Right cardiac atrium (tissue), 5 donors: ENCODE measurements at regions not wholly inside any gene's neighbourhood (a gene's known extent, or its start where the extent isn't known, plus 50 kb on each side); places are given as distances from the start of the nearest gene placed in this dataset.

Source experiments
- ATAC-seq, 2 donors: fragments of 200-7000 bp; cut with Tn5 transposase; one replicate each; pipeline versions ENCODE4 v1.8.0 to v1.9.1; 2020; ENCODE audit warnings: moderate library complexity in 2 of 2, mild to moderate bottlenecking in 1 of 2
- DNase-seq, 3 donors: peaks; one replicate each; pipeline ENCODE4 v3.0.0-alpha.2; 2020
- H3K27ac ChIP-seq: one replicate; pipeline ENCODE4 v1.5.1; 2013; ENCODE audit warnings: mild to moderate bottlenecking, low read length, control low read depth, moderate library complexity
- H3K27me3 ChIP-seq: one replicate; pipeline ENCODE4 v1.6.1; 2013; ENCODE audit not compliant: control insufficient read depth, insufficient read depth
- H3K4me1 ChIP-seq: one replicate; pipeline ENCODE4 v1.6.1; 2013; ENCODE audit warnings: low read length; ENCODE audit not compliant: control insufficient read depth, insufficient read depth
- H3K4me3 ChIP-seq: one replicate; pipeline ENCODE4 v1.5.1; 2013; ENCODE audit warnings: low read length, control low read depth
- H3K9me3 ChIP-seq: one replicate; pipeline ENCODE4 v1.6.1; 2013; ENCODE audit warnings: low read length; ENCODE audit not compliant: control insufficient read depth
- WGBS: extraction: QIAGEN DNeasy Blood & Tissue Kit; methylation state at CpG from one replicate; pipeline ENCODE4 v1.1.7; 2013; 5-methylcytosine and 5-hydroxymethylcytosine counted together
- intact Hi-C, 4 donors: fragments of 100-400 bp; cut with DNase I; formaldehyde crosslinking; loops; one replicate each; pipeline versions ENCODE4 v1.11.0 to v1.14.0; 2022 to 2023
- donor health status: healthy with polysubstance abuse.
- donor health status: DM: no; HTN: yes; CAD: no.
- donor health status: DM: no; HTN: no; CAD: no.
- donor health status: DM: no; HTN: yes; CAD: no; lungs with severe emphysema.
- donor health status: DM: yes; HTN: yes; CAD: no.

DNA sequence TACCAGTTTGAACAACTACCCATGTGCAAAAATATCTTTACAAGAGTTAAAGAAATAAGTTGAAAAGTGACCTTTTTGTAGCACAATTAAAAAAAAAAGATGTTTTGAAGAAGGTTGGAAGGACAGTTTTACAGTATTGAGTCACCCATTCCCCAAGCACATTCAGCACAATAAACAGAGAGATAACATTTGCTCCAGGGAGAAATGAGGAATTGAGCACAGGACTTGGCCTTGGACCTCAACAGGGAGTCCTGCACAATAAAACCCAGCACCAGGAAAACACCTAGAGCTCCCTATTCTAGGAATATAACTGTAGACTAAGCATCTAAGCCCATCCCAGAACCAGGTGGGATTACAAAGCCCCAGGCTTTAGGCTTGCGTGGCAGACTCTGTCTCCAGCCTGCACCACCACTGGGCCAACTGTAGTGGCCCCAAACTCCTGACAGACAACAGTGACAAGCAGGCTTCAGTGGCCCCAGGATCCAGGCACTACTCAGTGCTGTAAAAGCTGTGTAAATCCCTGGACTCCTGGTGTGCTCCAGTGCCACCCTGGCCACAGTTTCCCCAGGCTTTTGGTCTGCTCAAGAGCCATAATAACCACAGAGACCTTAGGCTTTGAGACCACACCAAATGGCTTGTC is 857.2 kb downstream of the SLITRK1 start:
- intact Hi-C loops, result no loop called here
- H3K27me3 ChIP-seq, result no peaks in the 10 kb centered on the region
- H3K4me3 ChIP-seq, result no peak overlapping the region
- WGBS, result 83% methylated on average over 1 of the region's 1 CpG
- H3K9me3 ChIP-seq, result no peaks in the 10 kb centered on the region
- DNase-seq (no peak), ATAC-seq (no peak)
- no peaks in the 10 kb centered on the region for H3K4me1 ChIP-seq
- H3K27ac ChIP-seq, result no peak overlapping the region

DNA sequence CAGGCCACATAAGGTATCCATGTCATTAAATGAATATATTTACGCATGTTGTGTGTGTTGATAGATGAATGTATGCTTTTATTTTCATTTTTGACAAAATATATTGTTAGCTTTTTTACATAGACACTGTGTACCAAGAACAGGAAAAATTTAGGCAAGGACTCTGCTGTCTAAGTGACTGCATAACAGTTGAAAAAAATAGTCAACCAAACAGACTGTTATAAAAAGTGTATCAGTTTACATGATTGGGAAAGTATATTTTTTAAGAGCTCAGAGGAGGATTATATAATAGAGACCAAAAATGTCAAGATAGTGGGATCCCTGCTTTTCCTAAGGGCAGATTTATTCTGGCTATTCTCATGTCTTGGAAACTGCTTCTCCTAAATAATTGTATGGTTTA is 858.0 kb downstream of the SLITRK1 start:
- H3K4me3 ChIP-seq, result no peak overlapping the region
- intact Hi-C loops, result no loop called here

DNA sequence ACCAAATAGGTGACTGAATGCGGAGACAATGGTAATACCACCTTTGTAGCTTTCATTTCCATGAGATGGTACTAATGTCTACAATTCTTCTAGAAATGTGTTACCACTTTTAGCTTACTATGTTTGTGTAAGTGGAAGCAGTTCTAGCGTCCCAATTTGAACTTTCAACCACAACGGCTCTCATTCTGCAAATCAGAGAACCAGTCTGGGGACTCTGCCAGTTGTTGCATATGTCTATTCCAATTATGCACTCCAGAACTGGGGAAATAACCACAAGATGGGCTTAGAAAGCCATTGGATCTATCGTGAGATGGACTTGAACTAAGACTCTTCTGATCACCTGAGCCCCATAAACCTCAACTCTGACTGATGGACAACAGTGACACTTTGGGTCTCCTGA is 862.3 kb downstream of the SLITRK1 start:
- no peak for DNase-seq
- no peaks in the 10 kb centered on the region for H3K27me3 ChIP-seq
- intact Hi-C loops, result no loop called here
- no peak for ATAC-seq
- 68% methylated on average over 4 of the region's 4 CpGs for WGBS
- no peaks in the 10 kb centered on the region for H3K4me1 ChIP-seq
- no peaks in the 10 kb centered on the region for H3K9me3 ChIP-seq
- no peak overlapping the region for H3K27ac ChIP-seq
- no peak overlapping the region for H3K4me3 ChIP-seq

More for the DNA sequence above, 858.0 kb downstream of the SLITRK1 start:
- no peaks in the 10 kb centered on the region for H3K27me3 ChIP-seq
- 79% methylated on average over 1 of the region's 1 CpG for WGBS
- H3K4me1 ChIP-seq, result no peaks in the 10 kb centered on the region
- H3K9me3 ChIP-seq, result no peaks in the 10 kb centered on the region
- ATAC-seq (no peak), DNase-seq (no peak)
- H3K27ac ChIP-seq, result no peak overlapping the region

DNA sequence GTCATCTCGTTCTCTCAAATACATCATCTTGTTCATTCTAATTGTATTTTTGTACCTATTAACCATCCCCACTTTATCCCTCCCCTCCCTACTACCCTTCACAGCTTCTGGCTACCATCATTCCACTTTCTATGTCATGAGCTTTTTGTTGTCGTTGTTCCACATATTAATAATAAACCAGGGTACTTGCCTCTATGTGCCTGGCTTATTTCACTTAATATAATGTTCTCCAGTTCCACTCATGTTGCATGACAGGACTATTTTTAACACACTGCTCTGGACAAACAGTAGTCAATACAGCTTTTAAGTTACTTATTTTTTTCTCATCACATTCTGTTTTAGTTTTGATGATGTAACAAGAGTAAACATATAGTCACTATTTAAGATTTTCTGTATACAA is 872.3 kb downstream of the SLITRK1 start:
- no peaks in the 10 kb centered on the region for H3K27me3 ChIP-seq
- no peak for ATAC-seq
- H3K4me3 ChIP-seq, result no peak overlapping the region
- WGBS, result 67% methylated on average over 2 of the region's 2 CpGs
- H3K4me1 ChIP-seq, result no peaks in the 10 kb centered on the region
- H3K9me3 ChIP-seq, result no peaks in the 10 kb centered on the region
- intact Hi-C loops, result no loop called here
- no peak for DNase-seq
- H3K27ac ChIP-seq, result no peak overlapping the region

DNA sequence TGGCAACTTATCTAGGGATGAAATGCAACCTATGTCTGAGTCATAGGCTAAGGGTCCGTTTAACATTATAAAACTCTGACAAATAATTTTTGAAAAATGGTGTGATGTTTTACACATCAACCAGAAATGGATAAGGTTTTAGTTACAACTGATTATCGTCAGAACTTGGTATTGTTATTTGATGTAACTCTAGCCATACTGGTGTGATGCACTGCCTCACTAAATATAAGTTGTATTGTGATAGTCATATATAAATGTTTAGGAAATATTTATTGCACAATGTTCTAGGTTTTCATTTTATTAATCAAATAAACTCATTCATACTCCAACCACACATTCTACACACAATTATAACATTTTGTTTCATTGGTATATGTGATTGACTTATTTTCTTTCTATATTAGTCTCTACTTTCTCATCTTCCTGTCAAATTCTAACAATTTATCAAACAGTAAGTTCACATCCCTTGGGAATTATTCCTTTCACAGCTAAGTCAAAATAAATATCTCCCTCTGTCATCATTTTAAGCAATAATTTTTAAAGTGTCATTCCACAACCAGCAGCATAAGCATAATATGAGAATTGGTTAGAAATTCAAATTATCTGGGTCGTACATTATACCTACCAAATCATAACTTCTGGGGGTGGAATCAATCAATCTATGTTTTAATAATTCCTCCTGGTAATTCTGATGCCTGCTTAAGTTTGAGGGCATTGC is 873.9 kb downstream of the SLITRK1 start:
- intact Hi-C loops, result no loop called here
- H3K27me3 ChIP-seq, result no peaks in the 10 kb centered on the region
- no peaks in the 10 kb centered on the region for H3K9me3 ChIP-seq
- no peak overlapping the region for H3K27ac ChIP-seq
- H3K4me3 ChIP-seq, result no peak overlapping the region
- 63% methylated on average over 3 of the region's 3 CpGs for WGBS
- H3K4me1 ChIP-seq, result no peaks in the 10 kb centered on the region
- no peak for DNase-seq
- no peak for ATAC-seq

DNA sequence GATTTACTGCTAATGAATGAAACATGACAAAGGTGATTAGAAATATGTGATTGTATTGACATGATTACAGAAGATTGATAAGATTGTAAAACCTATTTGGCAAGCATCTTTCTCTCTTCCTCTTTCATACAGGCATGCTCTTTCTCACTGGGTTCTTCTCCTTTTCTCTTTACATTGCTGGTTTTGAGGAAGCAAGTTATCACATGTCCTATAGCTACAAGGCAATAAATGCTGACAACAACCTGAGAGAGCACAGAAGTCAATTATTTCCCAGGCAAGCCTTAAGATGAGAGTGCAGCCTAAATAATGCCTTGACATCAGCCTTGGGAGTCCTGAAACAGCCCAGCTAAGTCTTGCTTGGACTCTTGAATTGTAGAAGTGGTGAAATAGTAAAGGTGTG is 875.0 kb downstream of the SLITRK1 start:
- no peaks in the 10 kb centered on the region for H3K9me3 ChIP-seq
- ATAC-seq, result no peak
- intact Hi-C loops, result no loop called here

DNA sequence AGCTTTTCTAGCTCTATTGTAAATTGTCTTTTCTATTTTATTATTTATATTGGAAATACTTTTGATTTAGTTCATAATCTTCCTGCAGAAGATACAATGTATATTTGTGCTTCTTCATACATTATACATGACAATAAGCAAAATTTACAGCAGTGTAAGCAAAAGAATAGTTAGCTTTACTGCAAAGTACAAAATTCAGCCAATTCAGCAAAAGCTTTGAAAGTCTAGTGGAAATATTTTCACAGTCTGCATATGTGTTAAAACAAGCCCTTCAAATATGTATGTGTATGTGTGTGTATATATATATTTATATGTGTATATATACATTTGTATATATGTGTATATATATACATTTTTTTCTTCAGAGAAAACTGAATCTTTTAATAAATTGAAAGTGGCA is 879.1 kb downstream of the SLITRK1 start:
- ATAC-seq (no peak), DNase-seq (no peak)
- Histone ChIP-seq H3K9me3 (no peaks in the 10 kb centered on the region), H3K27me3 (no peaks in the 10 kb centered on the region), H3K4me1 (no peaks in the 10 kb centered on the region), H3K4me3 (no peak overlapping the region), H3K27ac (no peak overlapping the region)
- intact Hi-C loops, result no loop called here

More for the DNA sequence above, 875.0 kb downstream of the SLITRK1 start:
- Histone ChIP-seq H3K27ac (no peak overlapping the region), H3K4me3 (no peak overlapping the region), H3K27me3 (no peaks in the 10 kb centered on the region), H3K4me1 (no peaks in the 10 kb centered on the region)
- no peak for DNase-seq

DNA sequence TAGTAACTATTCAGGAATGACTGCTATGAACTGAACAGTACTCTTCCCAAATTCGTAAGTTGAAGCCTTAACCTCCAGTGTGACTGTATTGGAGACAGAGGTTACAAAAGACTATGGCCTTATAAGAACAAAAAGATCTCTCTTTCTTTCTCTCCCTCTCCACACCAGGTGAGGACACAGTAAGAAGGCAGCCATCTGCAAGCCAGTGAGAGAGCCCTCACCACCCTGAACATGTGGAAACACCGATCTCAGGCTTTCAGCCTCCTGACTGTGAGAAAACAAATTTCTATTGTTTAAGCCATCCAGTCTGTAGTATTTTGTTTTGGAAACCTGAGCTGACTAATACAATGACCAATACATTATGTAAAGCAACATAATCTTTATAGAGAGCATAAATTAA is 888.9 kb downstream of the SLITRK1 start:
- H3K27me3 ChIP-seq, result no peaks in the 10 kb centered on the region
- no peaks in the 10 kb centered on the region for H3K9me3 ChIP-seq
- H3K4me1 ChIP-seq, result no peaks in the 10 kb centered on the region
- intact Hi-C loops, result no loop called here
- no peak overlapping the region for H3K27ac ChIP-seq
- DNase-seq, result no peak
- no peak overlapping the region for H3K4me3 ChIP-seq
- no peak for ATAC-seq
- 80% methylated on average over 2 of the region's 2 CpGs for WGBS

DNA sequence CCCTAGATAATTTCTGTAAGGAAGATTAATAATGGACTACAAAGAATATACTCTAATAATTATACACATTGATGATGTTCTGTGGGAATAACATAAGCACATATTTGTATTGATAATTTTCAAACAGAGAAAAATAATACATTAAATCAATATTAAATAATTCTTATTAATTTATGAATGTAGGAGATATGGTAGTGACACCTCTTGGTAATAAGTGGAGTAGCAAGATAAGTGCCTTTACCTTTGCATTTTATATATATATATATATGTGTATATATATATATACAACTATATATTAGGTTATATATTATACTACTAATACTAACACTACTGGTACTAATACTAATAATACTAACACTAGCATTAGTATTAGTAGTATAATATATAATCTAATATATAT is 905.8 kb downstream of the SLITRK1 start:
- DNase-seq (no peak), ATAC-seq (no peak)
- intact Hi-C loops, result no loop called here
- Histone ChIP-seq H3K4me3 (no peak overlapping the region), H3K4me1 (no peaks in the 10 kb centered on the region), H3K9me3 (no peaks in the 10 kb centered on the region), H3K27me3 (no peaks in the 10 kb centered on the region), H3K27ac (no peak overlapping the region)

DNA sequence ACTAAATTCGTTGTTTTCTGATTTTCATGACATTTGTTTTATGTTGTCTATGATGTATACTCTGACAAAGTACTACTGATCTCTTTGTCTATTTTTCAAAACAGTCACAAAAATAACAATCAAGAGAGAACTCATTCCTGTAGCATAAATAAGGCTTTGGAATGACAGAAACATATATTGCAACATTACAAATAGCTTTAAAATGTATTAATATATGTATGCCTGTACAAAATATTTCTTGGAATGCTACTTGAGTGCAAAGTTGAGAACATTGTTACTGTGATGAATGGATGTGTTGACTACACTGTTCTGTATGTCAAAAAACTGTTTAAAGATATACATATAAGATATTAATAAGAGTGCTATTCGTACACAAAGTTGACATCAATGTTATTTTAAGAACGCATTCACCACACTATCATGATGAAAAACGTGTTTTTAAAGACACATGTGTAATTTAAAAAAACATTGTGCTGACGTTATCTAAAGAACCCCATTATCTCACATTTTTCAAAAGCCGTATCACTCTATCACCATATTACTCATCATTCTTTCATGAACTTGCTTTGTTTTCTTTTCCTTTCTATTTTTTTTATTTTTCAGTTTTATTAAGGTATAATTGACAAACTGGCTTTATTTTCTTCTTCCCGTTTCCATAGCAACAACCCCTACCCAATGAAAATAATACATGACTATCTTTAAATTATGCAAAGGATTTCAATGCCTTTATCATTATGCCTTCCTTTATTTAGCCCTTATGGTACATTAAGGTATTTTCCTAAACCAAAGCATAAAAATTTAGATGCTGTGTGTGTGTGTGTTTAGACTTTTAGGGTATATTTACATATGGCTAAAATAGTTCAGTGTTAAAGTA is 918.8 kb downstream of the SLITRK1 start:
- intact Hi-C loops, result no loop called here
- H3K9me3 ChIP-seq, result no peaks in the 10 kb centered on the region
- 36% methylated on average over 7 of the region's 7 CpGs for WGBS
- ATAC-seq (no peak), DNase-seq (no peak)
- no peak overlapping the region for H3K27ac ChIP-seq
- no peaks in the 10 kb centered on the region for H3K4me1 ChIP-seq
- no peak overlapping the region for H3K4me3 ChIP-seq
- H3K27me3 ChIP-seq, result no peaks in the 10 kb centered on the region

DNA sequence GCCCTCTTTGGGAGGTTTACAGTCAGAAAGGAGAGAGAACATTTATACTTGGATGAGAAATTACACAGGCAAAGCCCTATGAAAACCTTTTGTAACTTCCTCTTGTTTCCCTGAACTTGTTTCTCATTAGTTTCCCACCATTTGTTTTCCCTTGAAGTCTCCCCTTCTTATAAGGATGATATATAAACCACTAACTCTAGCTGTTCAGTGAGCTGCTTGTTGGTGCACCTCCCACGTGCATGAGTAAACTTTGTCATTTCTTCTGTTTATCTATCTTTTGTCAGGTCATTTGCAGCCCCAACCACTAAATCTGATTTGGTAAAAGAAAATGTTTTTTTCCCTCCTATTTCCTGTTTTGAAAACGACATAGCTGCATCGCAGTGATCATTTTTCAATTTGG is 919.9 kb downstream of the SLITRK1 start:
- Histone ChIP-seq H3K4me1 (no peaks in the 10 kb centered on the region), H3K9me3 (no peaks in the 10 kb centered on the region), H3K4me3 (no peak overlapping the region), H3K27ac (no peak overlapping the region), H3K27me3 (no peaks in the 10 kb centered on the region)
- DNase-seq (peak in 1 of 3 donors; percentile 1), ATAC-seq (no peak)
- intact Hi-C loops, result no loop called here
- 50% methylated on average over 3 of the region's 3 CpGs for WGBS
